ENCODE measurements at regions not wholly inside any gene's neighbourhood (a gene's known extent, or its start where the extent isn't known, plus 50 kb on each side); places are given as distances from the start of the nearest gene placed in this dataset.
A peak's percentile ranks its signal among the peaks of the same experiment; 100 is the strongest.

- H3K4me3 ChIP-seq (ENCODE audit: low read depth, low read length) = no peak overlapping the region
- in situ Hi-C loops (cut with HindIII; ENCODE audit: low sequenced_read_pairs) = no loop called here
- no peak for DNase-seq (ENCODE audit: low read depth)
- no peak for TF ChIP-seq CTCF (IDR thresholded peaks at IDR 0.05; ENCODE audit: low read depth, low read length, missing control alignments)
Observed at GRCh38 chr18:22026889-22027288, 142.5 kb upstream of the GATA6 start.

- H3K4me3 ChIP-seq (ENCODE audit: low read depth, low read length) = no peak overlapping the region
- in situ Hi-C loops (cut with HindIII; ENCODE audit: low sequenced_read_pairs) = no loop called here
- TF ChIP-seq CTCF (IDR thresholded peaks at IDR 0.05; ENCODE audit: low read depth, low read length, missing control alignments) = no peak
- no peak for DNase-seq (ENCODE audit: low read depth)
Observed at GRCh38 chr18:22031611-22032010, 137.8 kb upstream of the GATA6 start.

- H3K4me3 ChIP-seq (ENCODE audit: low read depth, low read length) = no peak overlapping the region
- in situ Hi-C loops (cut with HindIII; ENCODE audit: low sequenced_read_pairs) = no loop called here
- peak; percentile 89 for DNase-seq (ENCODE audit: low read depth)
Observed at GRCh38 chr18:22032392-22032961, 136.9 kb upstream of the GATA6 start.

GRCh38 chr18:22033085-22033484 is 136.3 kb upstream of the GATA6 start:
- TF ChIP-seq CTCF (IDR thresholded peaks at IDR 0.05; ENCODE audit: low read depth, low read length, missing control alignments) = no peak
- in situ Hi-C loops (cut with HindIII; ENCODE audit: low sequenced_read_pairs) = no loop called here
- DNase-seq (ENCODE audit: low read depth) = no peak

More at GRCh38 chr18:22032392-22032961, 136.9 kb upstream of the GATA6 start:
- no peak for TF ChIP-seq CTCF (IDR thresholded peaks at IDR 0.05; ENCODE audit: low read depth, low read length, missing control alignments)

GRCh38 chr18:22034276-22034675 is 135.1 kb upstream of the GATA6 start:
- H3K4me3 ChIP-seq (ENCODE audit: low read depth, low read length) = no peak overlapping the region
- no peak for TF ChIP-seq CTCF (IDR thresholded peaks at IDR 0.05; ENCODE audit: low read depth, low read length, missing control alignments)
- no peak for DNase-seq (ENCODE audit: low read depth)
- in situ Hi-C loops (cut with HindIII; ENCODE audit: low sequenced_read_pairs) = no loop called here

More at GRCh38 chr18:22033085-22033484, 136.3 kb upstream of the GATA6 start:
- H3K4me3 ChIP-seq (ENCODE audit: low read depth, low read length) = no peak overlapping the region

- DNase-seq (ENCODE audit: low read depth) = no peak
- TF ChIP-seq CTCF (IDR thresholded peaks at IDR 0.05; ENCODE audit: low read depth, low read length, missing control alignments) = no peak
- H3K4me3 ChIP-seq (ENCODE audit: low read depth, low read length) = no peak overlapping the region
- in situ Hi-C loops (cut with HindIII; ENCODE audit: low sequenced_read_pairs) = no loop called here
Observed at GRCh38 chr18:22040533-22040932, 128.9 kb upstream of the GATA6 start.

All from astrocyte of the cerebellum (primary cell).